Neuronal stem cell (in vitro differentiated cells): ENCODE measurements at regions not wholly inside any gene's neighbourhood (a gene's known extent, or its start where the extent isn't known, plus 50 kb on each side); places are given as distances from the start of the nearest gene placed in this dataset.

Experiments
- DNase-seq: peaks from one replicate; pipeline ENCODE4 v3.0.0-alpha.2; 2013; ENCODE audit warnings: low spot score
- H2AFZ ChIP-seq: one replicate; pipeline ENCODE4 v1.6.1; 2013; ENCODE audit warnings: mild to moderate bottlenecking, low read length, inconsistent platforms
- H2AK5ac ChIP-seq: 2 replicates; pipeline ENCODE4 v1.6.1; 2013; ENCODE audit warnings: low read depth, mild to moderate bottlenecking, inconsistent platforms, low read length, moderate library complexity, mixed read lengths
- H2BK120ac ChIP-seq: 2 replicates; pipeline ENCODE4 v1.6.1; 2013; ENCODE audit warnings: low read depth, mild to moderate bottlenecking, inconsistent platforms, low read length, moderate library complexity, mixed read lengths
- H2BK12ac ChIP-seq: one replicate; pipeline ENCODE4 v1.6.1; 2013; ENCODE audit warnings: low read length, inconsistent platforms
- H2BK15ac ChIP-seq: 2 replicates; pipeline ENCODE4 v1.6.1; 2013; ENCODE audit warnings: mild to moderate bottlenecking, low read length, inconsistent platforms, mixed read lengths
- H2BK5ac ChIP-seq: one replicate; pipeline ENCODE4 v1.6.1; 2013; ENCODE audit warnings: inconsistent platforms, mild to moderate bottlenecking, low read length, moderate library complexity
- H3K14ac ChIP-seq: one replicate; pipeline ENCODE4 v1.6.1; 2013; ENCODE audit warnings: low read length, inconsistent platforms
- H3K18ac ChIP-seq: 2 replicates; pipeline ENCODE4 v1.6.1; 2013; ENCODE audit warnings: low read length, inconsistent platforms
- H3K23ac ChIP-seq: 2 replicates; pipeline ENCODE4 v1.6.1; 2013; ENCODE audit warnings: low read depth, mild to moderate bottlenecking, mixed read lengths, low read length, inconsistent platforms; ENCODE audit not compliant: poor library complexity
- H3K27ac ChIP-seq: replicated peaks from 3 replicates; pipeline ENCODE4 v1.5.1; 2013; ENCODE audit warnings: low read length, inconsistent platforms
- H3K27me3 ChIP-seq, 3 experiments: 2 replicates each; pipeline ENCODE4 v1.6.1; 2013; ENCODE audit warnings: low read length in 3 of 3, mild to moderate bottlenecking in 2 of 3, inconsistent platforms in 1 of 3, low read depth in 1 of 3, mixed read lengths in 1 of 3, moderate library complexity in 1 of 3; ENCODE audit not compliant: control insufficient read depth in 3 of 3, insufficient read depth in 3 of 3
- H3K36me3 ChIP-seq, 2 donors: replicated peaks in 1 of 2; 2 replicates each; pipeline ENCODE4 v1.6.1; 2013; ENCODE audit warnings: low read length in 2 of 2; ENCODE audit not compliant: control insufficient read depth in 2 of 2, insufficient read depth in 2 of 2
- H3K4ac ChIP-seq: 2 replicates; pipeline ENCODE4 v1.6.1; 2013; ENCODE audit warnings: inconsistent platforms, mild to moderate bottlenecking, low read length, moderate library complexity
- H3K4me1 ChIP-seq, 2 donors: 1 replicate in 1 of 2; 2 replicates in 1 of 2; pipeline ENCODE4 v1.6.1; 2013; ENCODE audit warnings: low read length in 2 of 2, low read depth in 1 of 2; ENCODE audit not compliant: control insufficient read depth in 2 of 2, insufficient read depth in 1 of 2
- H3K4me2 ChIP-seq: one replicate; pipeline ENCODE4 v1.6.1; 2013; ENCODE audit warnings: mild to moderate bottlenecking, low read length, inconsistent platforms; ENCODE audit not compliant: insufficient read depth, poor library complexity, severe bottlenecking
- H3K4me3 ChIP-seq, 2 donors: 2 replicates each; pipeline ENCODE4 v1.5.1; 2013; ENCODE audit warnings: low read length in 2 of 2, mild to moderate bottlenecking in 2 of 2, inconsistent platforms in 1 of 2, moderate library complexity in 1 of 2
- H3K79me1 ChIP-seq: one replicate; pipeline ENCODE4 v1.6.1; 2013; ENCODE audit warnings: low read depth, mild to moderate bottlenecking, inconsistent platforms, low read length, moderate library complexity
- H3K9ac ChIP-seq: one replicate; pipeline ENCODE4 v1.6.1; 2013; ENCODE audit warnings: mild to moderate bottlenecking, low read depth, low read length, inconsistent platforms; ENCODE audit not compliant: poor library complexity
- H3K9me3 ChIP-seq, 2 donors: replicated peaks in 1 of 2; 2 replicates each; pipeline versions ENCODE3 to v1.6.1; 2013; ENCODE audit warnings: low read length in 2 of 2, mild to moderate bottlenecking in 2 of 2, inconsistent platforms in 1 of 2, low read depth in 1 of 2, mixed read lengths in 1 of 2, moderate library complexity in 1 of 2; ENCODE audit not compliant: control insufficient read depth in 2 of 2, insufficient read depth in 1 of 2
- H4K8ac ChIP-seq: one replicate; pipeline ENCODE4 v1.6.1; 2013; ENCODE audit warnings: low read depth, mild to moderate bottlenecking, inconsistent platforms, low read length, moderate library complexity
- H4K91ac ChIP-seq: one replicate; pipeline ENCODE4 v1.6.1; 2013; ENCODE audit warnings: low read length, low read depth, mild to moderate bottlenecking, inconsistent platforms; ENCODE audit not compliant: poor library complexity
- WGBS, 2 donors: extraction: QIAGEN DNeasy Blood & Tissue Kit; methylation state at CpG; one replicate each; pipeline ENCODE4 v1.1.7; 2013; ENCODE audit warnings: missing lambda C conversion rate in 2 of 2, mixed read lengths in 1 of 2; ENCODE audit not compliant: insufficient read length in 2 of 2, insufficient replicate concordance in 1 of 2; ENCODE audit errors: extremely low coverage in 2 of 2; 5-methylcytosine and 5-hydroxymethylcytosine counted together

DNA sequence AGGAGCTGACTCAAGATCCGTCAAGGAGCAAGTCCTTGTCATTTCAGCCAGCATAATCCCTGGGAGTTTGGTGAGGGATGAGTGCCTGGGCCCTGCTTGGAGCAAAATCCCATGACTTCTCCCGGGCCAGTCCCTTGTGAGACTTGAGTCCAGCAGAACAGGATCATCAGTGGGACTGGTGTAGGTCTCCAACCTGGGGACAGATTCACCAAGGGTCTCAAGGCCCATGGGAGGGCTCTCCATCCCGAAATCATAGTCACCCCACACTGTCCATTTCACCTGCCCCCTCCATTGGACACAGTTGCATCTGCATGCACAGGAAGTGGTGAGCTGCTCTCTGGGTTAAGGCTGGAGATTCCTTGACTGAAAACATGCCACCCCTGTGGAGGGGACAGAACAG, 178.2 kb downstream of the FOXD2 start:
- DNase-seq = no peak
- H2AK5ac ChIP-seq = no peak overlapping the region
- H3K27me3 ChIP-seq = no peaks in the 10 kb centered on the region
- no peak overlapping the region for H3K27ac ChIP-seq
- H3K36me3 ChIP-seq = no peaks in the 10 kb centered on the region
- H2BK12ac ChIP-seq = no peak overlapping the region
- no peak overlapping the region for H4K91ac ChIP-seq
- no peak overlapping the region for H3K4me3 ChIP-seq
- no peak overlapping the region for H2BK5ac ChIP-seq
- H3K9ac ChIP-seq = no peak overlapping the region
- WGBS, 2 donors = no CpG with 5 or more reads among the region's 3 CpGs
- H2BK120ac ChIP-seq = no peak overlapping the region
- H3K14ac ChIP-seq = no peak overlapping the region
- no peak overlapping the region for H2AFZ ChIP-seq
- no peak overlapping the region for H3K18ac ChIP-seq
- no peak overlapping the region for H3K23ac ChIP-seq
- no peak overlapping the region for H3K4me2 ChIP-seq
- no peak overlapping the region for H4K8ac ChIP-seq
- H3K4me1 ChIP-seq = no peaks in the 10 kb centered on the region
- H3K9me3 ChIP-seq = no peaks in the 10 kb centered on the region
- H2BK15ac ChIP-seq = no peak overlapping the region
- H3K4ac ChIP-seq = no peak overlapping the region
- H3K79me1 ChIP-seq = no peaks in the 10 kb centered on the region

DNA sequence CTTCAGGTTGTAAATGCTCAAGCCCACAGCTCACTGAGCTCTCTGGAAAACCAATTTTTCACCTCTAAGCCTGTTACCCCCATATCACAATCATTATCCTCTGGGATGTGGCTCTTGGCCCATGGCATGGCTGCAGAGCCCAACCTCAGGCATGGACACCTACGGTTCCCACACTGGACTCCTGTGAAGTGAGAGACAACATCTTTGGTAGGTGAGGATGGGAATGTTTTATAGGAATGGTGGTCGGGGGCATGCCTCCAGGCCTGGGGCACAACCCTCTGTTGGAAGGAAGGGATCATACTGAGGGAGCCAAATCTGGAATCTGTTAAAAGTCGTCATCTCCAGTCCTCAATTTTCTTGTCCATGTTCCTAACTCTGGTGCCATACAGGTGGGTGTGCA, 179.1 kb downstream of the FOXD2 start:
- Histone ChIP-seq H2BK5ac (no peak overlapping the region), H3K14ac (no peak overlapping the region), H4K91ac (no peak overlapping the region), H3K4me3 (no peak overlapping the region), H3K18ac (no peak overlapping the region), H4K8ac (no peak overlapping the region), H2BK12ac (no peak overlapping the region), H2BK15ac (no peak overlapping the region), H3K23ac (no peak overlapping the region), H3K36me3 (no peaks in the 10 kb centered on the region), H3K79me1 (no peaks in the 10 kb centered on the region), H3K4ac (no peak overlapping the region), H3K9me3 (no peaks in the 10 kb centered on the region), H2BK120ac (no peak overlapping the region), H2AK5ac (no peak overlapping the region), H3K27me3 (peaks cover 0 to 3% (median 0%) of the 10 kb centered on the region in 3 experiments), H3K9ac (no peak overlapping the region), H3K4me2 (no peak overlapping the region), H3K27ac (no peak overlapping the region), H3K4me1 (no peaks in the 10 kb centered on the region), H2AFZ (no peak overlapping the region)
- no CpG with 5 or more reads among the region's 3 CpGs for WGBS, 2 donors
- no peak for DNase-seq

DNA sequence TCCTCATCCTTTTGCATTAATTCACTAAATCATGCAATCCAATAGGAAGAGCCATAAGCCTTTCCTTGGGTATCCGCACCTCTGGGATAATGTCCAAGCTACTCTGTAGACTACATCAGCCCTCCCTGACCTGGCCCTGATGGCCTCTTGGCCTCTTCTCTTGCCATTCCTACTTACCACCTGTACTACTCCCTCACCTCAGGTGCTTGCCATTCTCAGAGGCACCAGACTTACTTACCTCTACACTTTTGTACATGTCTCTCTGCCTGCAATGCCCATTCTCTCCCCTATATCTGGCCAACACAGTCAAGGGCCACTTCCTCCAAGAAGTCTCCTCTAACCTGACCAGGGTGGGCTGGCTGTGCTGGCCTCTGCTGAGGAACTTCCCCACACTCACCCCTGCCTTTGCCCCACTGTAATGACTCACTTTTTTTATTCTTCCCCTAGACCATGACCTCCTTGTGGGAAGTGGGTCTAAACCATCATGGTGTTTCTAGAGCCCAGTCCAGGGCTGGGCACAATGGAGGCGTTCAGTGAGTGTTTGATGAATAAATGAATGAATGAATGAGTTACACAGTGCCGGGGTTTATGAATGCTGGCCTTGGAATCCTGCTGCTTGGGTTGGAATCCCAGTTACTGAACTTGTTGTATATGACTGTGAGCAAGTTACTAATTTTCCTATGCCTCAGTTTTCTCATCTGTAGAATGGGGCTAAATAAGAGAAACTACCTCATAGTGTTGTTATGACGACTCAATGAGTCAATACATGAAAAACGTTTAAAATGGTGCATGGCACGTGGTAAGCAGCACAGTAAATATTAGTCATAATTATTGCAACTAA, 179.8 kb downstream of the FOXD2 start:
- H2BK15ac ChIP-seq = no peak overlapping the region
- no peak overlapping the region for H3K4me3 ChIP-seq
- H2BK120ac ChIP-seq = no peak overlapping the region
- no peak overlapping the region for H3K4me2 ChIP-seq
- H4K8ac ChIP-seq = no peak overlapping the region
- H2BK12ac ChIP-seq = no peak overlapping the region
- DNase-seq = no peak
- WGBS, 2 donors = no CpG with 5 or more reads among the region's 6 CpGs
- H3K27ac ChIP-seq = no peak overlapping the region
- no peak overlapping the region for H2AK5ac ChIP-seq
- no peak overlapping the region for H3K9ac ChIP-seq
- H3K9me3 ChIP-seq = no peaks in the 10 kb centered on the region
- no peak overlapping the region for H3K14ac ChIP-seq
- H3K23ac ChIP-seq = no peak overlapping the region
- H2AFZ ChIP-seq = no peak overlapping the region
- no peaks in the 10 kb centered on the region for H3K4me1 ChIP-seq
- H2BK5ac ChIP-seq = no peak overlapping the region
- no peaks in the 10 kb centered on the region for H3K79me1 ChIP-seq
- H3K4ac ChIP-seq = no peak overlapping the region
- no peak overlapping the region for H4K91ac ChIP-seq
- no peaks in the 10 kb centered on the region for H3K36me3 ChIP-seq
- H3K27me3 ChIP-seq = peaks cover 0 to 3% (median 0%) of the 10 kb centered on the region in 3 experiments
- no peak overlapping the region for H3K18ac ChIP-seq

DNA sequence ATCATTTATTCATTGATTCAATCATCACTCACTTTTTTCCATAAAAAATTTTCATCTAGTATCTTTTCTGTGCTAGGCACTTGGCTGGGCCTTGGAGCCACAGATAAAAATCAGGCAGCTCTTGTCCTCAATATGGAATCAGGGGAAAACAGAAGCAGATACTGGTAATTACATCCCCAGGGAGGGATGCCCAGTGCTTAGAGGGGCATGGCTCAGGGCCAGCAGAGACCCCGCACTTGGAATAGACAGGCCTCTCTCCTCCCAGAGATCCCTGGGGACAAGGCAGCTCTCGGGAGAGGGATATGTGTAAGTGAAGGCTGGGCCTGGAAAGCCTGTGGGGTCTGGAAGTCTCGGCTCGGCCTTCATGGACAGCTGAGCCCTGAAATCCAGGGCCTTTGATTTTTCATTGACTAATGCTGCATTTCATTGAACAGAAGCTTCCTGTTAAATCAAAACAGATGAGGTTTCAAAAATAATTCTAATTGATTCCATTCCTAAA, 180.4 kb downstream of the FOXD2 start:
- no peaks in the 10 kb centered on the region for H3K79me1 ChIP-seq
- no peaks in the 10 kb centered on the region for H3K4me1 ChIP-seq
- no peak overlapping the region for H3K23ac ChIP-seq
- no peak for DNase-seq
- H4K91ac ChIP-seq = no peak overlapping the region
- no CpG with 5 or more reads among the region's 4 CpGs for WGBS, 2 donors
- no peak overlapping the region for H2AFZ ChIP-seq
- H3K27me3 ChIP-seq = peaks cover 0 to 3% (median 0%) of the 10 kb centered on the region in 3 experiments
- H2AK5ac ChIP-seq = no peak overlapping the region
- H3K4me2 ChIP-seq = no peak overlapping the region
- H2BK5ac ChIP-seq = no peak overlapping the region
- H3K36me3 ChIP-seq = no peaks in the 10 kb centered on the region
- H3K9ac ChIP-seq = no peak overlapping the region
- no peak overlapping the region for H3K14ac ChIP-seq
- H2BK120ac ChIP-seq = no peak overlapping the region
- no peaks in the 10 kb centered on the region for H3K9me3 ChIP-seq
- no peak overlapping the region for H3K4me3 ChIP-seq
- H2BK15ac ChIP-seq = no peak overlapping the region
- no peak overlapping the region for H3K4ac ChIP-seq
- no peak overlapping the region for H3K27ac ChIP-seq
- no peak overlapping the region for H2BK12ac ChIP-seq
- no peak overlapping the region for H4K8ac ChIP-seq
- no peak overlapping the region for H3K18ac ChIP-seq
